Kidney epithelial cell (primary cell): ENCODE measurements at regions not wholly inside any gene's neighbourhood (a gene's known extent, or its start where the extent isn't known, plus 50 kb on each side); places are given as distances from the start of the nearest gene placed in this dataset.
"Not testable (repeated sequence)": the region's sequence is repeated elsewhere in the genome, so short reads cannot be mapped to it uniquely, and the experiment has no call there.

ENCODE experiments used
- DNase-seq: peaks from one replicate; pipeline ENCODE4 v3.0.0-alpha.2; 2010; ENCODE audit warnings: low read depth
- H3K27me3 ChIP-seq: 2 replicates; pipeline ENCODE4 v1.6.0; 2011; ENCODE audit warnings: low read length; ENCODE audit not compliant: control insufficient read depth, insufficient read depth
- H3K36me3 ChIP-seq: 2 replicates; pipeline ENCODE4 v1.5.1; 2011; ENCODE audit warnings: low read length; ENCODE audit not compliant: control insufficient read depth, insufficient read depth
- H3K4me3 ChIP-seq: 2 replicates; pipeline ENCODE4 v1.5.1; 2011; ENCODE audit warnings: low read depth, mild to moderate bottlenecking, control low read depth, low read length
- TF ChIP-seq, protein P1 (sequence below): IDR thresholded peaks from 2 replicates; pipeline ENCODE4 v1.5.1; 2011; ENCODE audit warnings: mild to moderate bottlenecking, moderate library complexity, low read length, control low read depth, inconsistent platforms; ENCODE audit not compliant: insufficient read depth, poor library complexity, severe bottlenecking

GRCh38 chr12:123050331-123050831 lies 69.9 kb downstream of the ARL6IP4 start:
- Histone ChIP-seq H3K36me3 (no peaks in the 10 kb centered on the region), H3K27me3 (no peaks in the 10 kb centered on the region), H3K4me3 (no peak overlapping the region)
- TF ChIP-seq, protein P1, sequence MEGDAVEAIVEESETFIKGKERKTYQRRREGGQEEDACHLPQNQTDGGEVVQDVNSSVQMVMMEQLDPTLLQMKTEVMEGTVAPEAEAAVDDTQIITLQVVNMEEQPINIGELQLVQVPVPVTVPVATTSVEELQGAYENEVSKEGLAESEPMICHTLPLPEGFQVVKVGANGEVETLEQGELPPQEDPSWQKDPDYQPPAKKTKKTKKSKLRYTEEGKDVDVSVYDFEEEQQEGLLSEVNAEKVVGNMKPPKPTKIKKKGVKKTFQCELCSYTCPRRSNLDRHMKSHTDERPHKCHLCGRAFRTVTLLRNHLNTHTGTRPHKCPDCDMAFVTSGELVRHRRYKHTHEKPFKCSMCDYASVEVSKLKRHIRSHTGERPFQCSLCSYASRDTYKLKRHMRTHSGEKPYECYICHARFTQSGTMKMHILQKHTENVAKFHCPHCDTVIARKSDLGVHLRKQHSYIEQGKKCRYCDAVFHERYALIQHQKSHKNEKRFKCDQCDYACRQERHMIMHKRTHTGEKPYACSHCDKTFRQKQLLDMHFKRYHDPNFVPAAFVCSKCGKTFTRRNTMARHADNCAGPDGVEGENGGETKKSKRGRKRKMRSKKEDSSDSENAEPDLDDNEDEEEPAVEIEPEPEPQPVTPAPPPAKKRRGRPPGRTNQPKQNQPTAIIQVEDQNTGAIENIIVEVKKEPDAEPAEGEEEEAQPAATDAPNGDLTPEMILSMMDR = no peak
- DNase-seq = no peak

DNA sequence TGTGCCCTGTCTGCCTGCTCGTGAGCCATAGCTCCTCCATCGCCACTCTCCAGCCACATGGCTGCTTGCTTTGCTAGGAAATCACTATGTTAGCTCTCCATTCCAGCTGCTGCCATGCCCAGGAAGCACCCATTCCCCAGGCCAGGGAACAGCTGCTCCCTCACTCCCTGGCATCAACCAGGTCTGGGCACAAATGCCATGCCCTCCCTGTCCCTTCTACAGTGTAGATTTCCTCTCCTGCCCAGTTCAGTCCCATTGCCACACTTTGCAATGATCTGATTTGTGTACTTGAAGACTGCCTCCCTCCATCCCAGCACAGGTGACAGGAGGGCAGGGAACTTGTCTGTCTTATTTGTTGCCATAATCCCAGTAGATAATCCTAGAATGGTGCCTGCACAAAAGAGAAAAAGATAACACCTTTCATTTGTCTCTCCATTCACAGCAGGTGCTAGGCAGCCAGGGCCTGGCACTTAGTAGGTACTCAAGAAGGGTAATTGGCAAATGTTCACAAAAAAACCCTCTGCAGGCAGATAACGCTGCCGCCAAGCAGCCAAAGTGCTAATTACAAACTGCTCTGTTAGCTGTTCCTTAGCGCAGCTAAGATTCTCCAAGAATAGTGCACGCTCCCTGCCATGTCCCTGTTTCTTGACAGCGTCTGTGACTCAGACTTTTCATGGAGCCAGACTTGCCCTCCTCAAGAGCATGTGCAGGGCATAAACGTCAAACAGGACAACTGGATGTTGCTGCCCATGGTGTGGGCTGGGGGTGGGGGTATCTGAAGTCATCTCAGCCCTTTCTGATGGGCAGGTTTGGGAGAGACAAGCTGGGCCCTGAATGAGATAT lies 69.1 kb downstream of the ARL6IP4 start:
- H3K4me3 ChIP-seq = no peak overlapping the region
- H3K27me3 ChIP-seq = no peaks in the 10 kb centered on the region
- TF ChIP-seq, protein P1 = no peak
- DNase-seq = no peak
- no peaks in the 10 kb centered on the region for H3K36me3 ChIP-seq

- H3K36me3 ChIP-seq, H3K27me3 ChIP-seq, DNase-seq, H3K4me3 ChIP-seq: not testable (repeated sequence)
Measured at GRCh38 chr12:123047892-123048291, 67.4 kb downstream of the ARL6IP4 start.

DNA sequence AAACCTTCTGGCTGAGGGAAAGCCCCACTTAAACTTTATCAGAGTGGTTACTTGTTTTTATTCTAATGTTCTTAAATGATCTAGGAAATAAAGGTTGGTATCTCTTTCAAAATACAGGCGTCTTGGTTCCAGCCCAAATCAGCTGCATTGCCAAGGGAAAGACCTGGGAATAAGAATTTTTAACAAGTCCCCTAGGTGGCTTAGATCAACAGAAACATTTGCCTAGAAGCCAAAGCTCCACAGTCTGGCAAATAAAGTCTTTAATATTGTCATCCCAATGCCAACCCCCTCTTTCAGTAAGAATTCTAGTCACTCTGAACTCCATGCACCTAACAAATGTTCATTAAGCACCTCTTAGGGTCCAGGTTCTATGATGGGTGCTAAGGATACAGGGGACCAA lies 66.8 kb downstream of the ARL6IP4 start:
- no peak for DNase-seq
- H3K27me3 ChIP-seq = no peaks in the 10 kb centered on the region
- H3K4me3 ChIP-seq = no peak overlapping the region
- TF ChIP-seq, protein P1 = no peak
- H3K36me3 ChIP-seq = no peaks in the 10 kb centered on the region

DNA sequence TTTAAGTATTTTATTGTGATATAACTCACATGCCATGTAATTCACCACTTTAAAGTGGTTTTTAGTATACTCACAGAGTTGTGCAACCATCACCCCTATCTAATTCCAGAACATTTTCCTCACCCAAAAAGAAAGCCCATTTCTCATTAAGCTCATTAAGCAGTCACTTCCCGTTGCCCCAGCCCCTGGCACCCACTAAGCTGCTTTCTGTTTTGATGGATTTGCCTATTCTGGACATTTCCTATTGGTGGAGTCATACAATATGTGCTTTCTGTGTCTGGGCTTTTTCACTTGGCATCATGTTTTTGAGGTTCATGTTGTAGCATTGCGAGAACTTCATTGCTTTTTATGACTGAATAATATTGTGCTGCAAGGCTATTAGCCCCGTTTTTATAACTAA lies 66.0 kb downstream of the ARL6IP4 start:
- no peaks in the 10 kb centered on the region for H3K27me3 ChIP-seq
- no peaks in the 10 kb centered on the region for H3K36me3 ChIP-seq
- DNase-seq = no peak
- no peak overlapping the region for H3K4me3 ChIP-seq
- TF ChIP-seq, protein P1 = no peak

- H3K4me3 ChIP-seq = no peak overlapping the region
- H3K36me3 ChIP-seq = no peaks in the 10 kb centered on the region
- DNase-seq = no peak
- TF ChIP-seq, protein P1 = no peak
- H3K27me3 ChIP-seq = no peaks in the 10 kb centered on the region
Measured at GRCh38 chr12:123045678-123046077, 65.2 kb downstream of the ARL6IP4 start.
